Stimulated activated CD8-positive, alpha-beta memory T cell treated with anti-CD3 and anti-CD28 coated beads, Interleukin-4, amount 100 ng/mL, for 48 hours (primary cell): ENCODE measurements at regions not wholly inside any gene's neighbourhood (a gene's known extent, or its start where the extent isn't known, plus 50 kb on each side); places are given as distances from the start of the nearest gene placed in this dataset.

Source experiments
- DNase-seq: peaks from one replicate; pipeline ENCODE4 v3.0.0-alpha.2; 2020

DNA sequence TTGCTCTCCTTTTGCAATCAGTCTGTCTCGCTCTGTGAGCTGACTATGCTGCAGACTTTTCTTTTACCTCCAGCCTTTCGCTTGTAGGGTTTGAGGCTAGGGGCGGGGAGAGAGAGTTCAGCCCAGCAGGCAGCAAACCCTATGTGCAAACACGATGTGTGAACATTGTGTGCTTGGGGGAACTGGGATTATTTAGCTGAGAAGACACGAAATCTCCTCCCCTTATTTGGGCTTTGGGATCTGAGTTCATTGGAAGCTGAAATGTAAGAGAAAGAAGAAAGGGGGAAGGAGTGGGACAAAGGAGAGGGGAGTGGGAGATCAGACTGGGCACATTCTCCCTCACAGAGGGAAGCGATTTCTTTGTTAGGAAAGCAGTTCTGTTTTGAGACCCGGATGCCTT is 189.6 kb upstream of the TNP1 start:
- DNase-seq, result no peak

DNA sequence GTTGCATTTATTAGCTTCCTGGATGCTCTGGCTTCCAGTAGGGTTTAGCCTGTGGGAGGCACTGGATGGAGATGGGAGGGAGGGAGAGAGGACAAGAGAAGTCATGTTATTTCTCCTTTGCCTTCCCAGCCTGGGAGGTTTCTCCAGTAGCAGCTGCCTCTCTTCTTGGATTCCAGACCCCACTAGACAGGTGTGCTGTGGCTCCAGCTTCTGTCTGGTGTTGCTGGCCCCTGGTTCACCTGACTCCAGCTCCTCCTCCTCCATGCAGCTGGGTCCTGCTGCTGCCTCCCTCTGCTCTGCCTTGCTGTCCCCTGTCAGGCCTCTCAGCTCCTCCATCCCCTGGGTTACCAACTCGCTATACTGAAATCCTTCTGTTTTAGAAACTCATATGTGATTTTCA is 188.9 kb upstream of the TNP1 start:
- DNase-seq, result no peak

DNA sequence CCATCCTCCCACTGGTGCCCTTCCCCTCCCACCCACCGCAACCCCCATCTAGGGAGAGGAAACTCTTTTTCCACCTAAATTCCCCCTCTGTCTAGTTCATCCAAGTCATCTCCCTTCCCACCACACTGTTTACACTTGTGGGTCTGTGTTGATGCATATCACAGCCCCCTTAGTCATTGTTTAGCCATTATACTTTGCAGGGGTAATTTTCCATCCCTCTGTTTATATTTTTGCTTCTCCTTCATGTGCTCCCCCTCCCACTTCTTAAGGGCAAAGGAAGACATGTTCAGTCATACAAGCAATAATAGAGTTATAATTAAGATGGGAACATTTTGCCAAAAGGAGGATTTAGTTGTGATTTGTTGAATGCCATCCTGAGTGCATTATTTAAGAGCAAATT is 187.8 kb upstream of the TNP1 start:
- DNase-seq, result no peak

DNA sequence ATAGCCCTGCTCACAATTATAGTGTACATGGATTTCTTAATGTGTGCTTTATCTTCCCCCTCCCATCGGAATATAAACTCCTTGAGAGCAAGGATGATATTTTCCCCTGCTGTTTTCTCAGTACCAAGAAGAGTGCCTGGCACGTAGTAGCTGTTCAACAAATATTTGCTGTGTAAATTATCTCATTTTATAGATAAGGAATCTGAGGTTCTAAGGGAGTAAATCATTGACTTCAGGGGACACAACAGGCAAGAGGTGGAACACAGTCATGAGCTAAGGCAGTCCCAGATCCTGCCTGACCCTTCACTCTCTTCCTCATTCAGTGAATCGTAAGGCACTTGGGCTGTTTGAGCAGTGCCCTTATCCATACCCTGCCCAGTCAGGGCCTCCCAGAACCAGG is 187.3 kb upstream of the TNP1 start:
- DNase-seq, result no peak

DNA sequence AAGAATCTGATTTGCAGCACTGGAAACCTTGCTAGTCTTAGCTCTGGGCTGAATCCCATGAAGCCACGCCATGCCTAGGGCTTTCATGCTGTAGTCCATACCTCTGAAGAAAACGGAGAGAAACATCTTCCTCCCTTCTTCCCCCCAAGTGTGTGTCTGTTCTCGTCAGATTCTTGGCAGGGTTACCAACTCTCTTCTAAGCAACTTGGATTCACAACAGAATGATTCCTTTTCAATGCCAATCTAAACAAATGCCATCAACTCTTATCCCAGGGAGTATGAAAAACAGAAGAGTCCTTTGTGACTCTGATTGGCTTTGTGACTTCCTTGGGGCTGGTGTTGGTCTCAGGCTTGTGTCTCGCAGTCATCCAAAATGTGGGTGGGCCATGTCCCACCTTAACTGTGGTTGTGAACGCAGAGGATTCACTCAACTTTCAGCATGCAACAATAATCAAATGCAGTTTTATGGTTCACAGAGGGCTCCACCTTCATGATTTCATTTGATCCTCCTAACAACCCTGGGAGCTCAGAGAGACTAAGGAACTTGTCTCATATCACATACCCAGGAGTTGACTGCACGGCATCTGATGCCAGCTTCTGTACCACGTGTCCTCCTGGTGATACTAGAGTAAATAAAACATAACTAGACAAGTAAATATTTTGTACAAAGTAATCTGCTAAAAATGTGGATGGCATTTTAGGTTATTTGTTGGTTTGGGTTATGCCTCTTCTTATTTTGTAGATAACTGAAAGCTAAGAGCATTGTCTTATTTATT is 186.0 kb upstream of the TNP1 start:
- DNase-seq, result no peak

DNA sequence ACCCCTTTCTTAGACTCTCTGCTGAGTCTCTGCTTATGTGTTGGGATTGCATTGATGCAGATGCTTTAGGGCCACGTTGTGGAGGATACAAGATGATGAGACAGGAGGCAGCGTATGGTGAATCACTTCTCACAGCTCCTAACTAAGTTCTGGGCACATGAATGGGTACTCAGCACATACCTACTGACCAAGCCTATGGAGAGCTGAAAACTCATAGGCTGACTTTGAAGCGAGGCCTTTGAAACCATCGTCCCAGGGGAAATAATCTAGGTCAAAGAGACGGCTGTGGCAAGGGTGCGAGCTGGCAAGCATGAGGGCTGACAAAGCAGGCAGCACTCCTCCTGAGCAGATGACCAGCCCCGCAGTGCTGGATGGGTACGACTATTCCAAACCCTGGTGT is 180.2 kb upstream of the TNP1 start:
- DNase-seq, result no peak

DNA sequence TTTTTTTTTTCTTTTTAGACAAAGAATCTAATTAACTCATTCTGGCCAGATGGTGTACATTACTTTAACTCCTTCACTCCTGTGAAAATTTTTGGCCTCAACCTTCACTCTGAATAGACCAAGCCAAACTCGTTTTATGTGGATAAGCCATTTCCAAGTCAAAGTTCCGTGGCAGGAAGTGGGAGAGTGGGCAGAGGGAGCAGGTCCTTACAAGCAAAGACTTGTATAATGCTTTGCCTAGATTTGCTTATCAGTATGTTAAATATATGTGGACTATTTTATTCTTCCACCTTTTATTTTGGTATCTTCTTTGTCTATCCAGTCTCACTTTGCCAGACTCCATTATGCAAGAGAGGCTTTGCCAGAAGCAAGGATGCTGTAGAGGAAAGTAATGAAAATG is 178.1 kb upstream of the TNP1 start:
- DNase-seq, result no peak

DNA sequence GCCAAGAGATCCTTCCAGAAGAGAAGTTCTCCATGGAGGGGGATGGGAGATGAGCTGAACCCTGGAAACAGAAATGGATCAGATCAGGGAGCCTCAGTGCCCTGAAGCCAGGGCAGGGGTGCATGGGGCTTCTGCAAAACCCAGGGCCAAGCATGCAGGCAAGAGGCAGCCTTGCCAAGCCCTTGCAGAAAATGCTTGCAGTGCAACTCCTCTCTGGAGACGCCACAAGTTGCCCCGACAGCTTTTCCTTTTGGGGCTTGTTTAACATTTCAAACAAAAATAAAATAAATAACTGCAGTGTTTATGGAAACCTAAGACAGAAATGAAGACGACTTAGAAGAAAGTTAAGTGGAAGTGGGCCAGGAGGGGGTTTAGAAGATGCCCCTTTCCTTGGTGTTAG is 177.5 kb upstream of the TNP1 start:
- no peak for DNase-seq

DNA sequence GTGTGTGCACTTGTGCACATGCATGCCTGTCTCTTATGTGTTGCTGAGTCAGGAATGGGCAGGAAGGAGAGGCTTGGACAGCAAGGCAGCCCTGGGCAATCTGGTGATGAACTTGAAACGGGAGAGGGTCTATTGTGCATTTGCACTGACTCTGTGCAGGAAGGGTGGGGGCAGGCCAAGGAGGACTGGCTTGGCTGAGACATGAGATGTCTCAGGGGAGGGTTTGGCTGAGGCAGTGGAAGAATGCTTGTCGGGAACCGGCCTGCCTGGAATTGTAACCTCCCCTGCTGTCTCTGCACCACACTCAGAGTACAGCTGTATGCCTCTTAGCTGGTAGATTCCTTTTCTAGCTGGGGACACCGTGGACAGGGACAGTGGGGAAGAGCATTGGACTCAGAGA is 176.1 kb upstream of the TNP1 start:
- DNase-seq, result no peak

DNA sequence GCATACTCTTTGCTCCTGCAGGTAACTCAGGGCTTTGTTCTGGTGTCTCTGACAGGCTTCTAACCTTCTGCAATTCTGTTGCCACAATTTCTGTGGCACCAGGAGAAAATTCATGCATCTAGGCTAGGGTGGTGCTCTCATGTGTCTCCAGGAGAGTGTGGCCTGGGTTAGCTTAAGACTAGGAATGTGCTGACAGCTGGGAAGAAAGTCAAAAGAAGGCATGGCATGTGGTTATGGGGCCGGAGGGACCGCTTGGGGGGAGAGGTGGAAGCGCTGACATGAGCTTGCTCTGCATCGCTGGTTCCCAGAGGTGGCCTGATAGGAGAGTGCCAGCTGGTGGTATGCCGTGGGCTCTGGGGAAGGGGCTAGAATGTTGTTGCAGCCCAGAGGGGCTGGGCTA is 173.3 kb upstream of the TNP1 start:
- DNase-seq, result no peak

DNA sequence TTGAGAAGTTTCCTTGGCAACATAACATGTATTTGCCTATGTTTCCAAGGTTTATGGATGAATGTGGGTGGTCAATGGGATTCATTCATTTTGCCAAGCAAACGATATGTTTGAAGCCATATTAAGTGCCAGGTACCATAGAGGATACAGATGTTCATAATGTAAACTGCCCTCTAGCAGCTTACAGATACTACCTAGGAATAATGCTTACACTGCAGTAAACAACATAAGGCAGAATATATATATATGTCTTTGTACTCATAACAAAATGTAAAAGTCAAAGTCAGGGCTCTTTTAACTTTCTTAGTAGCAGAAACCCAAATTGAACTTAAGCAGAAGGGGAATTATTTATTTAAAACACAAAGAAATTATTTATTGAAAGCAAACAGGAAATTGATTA is 171.6 kb upstream of the TNP1 start:
- no peak for DNase-seq

DNA sequence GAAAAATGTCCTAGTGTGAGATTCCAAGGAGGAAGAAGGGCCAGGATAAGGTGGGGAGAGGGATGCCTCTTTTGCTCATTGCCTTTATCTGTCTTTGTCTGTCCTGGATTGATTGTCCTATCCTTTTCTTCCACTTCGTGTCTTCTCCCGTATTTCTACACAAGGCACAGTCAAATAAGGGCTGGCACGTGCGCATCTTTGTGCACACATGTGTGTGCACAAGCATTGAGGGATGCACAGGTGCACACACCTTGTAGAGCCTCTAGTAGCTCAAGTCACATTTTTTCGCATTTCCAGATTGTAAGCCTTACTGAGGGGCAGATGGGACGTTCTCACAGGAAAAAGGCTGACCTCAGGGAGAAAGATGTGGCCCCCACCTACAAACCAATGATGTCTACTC is 170.2 kb upstream of the TNP1 start:
- DNase-seq, result no peak

DNA sequence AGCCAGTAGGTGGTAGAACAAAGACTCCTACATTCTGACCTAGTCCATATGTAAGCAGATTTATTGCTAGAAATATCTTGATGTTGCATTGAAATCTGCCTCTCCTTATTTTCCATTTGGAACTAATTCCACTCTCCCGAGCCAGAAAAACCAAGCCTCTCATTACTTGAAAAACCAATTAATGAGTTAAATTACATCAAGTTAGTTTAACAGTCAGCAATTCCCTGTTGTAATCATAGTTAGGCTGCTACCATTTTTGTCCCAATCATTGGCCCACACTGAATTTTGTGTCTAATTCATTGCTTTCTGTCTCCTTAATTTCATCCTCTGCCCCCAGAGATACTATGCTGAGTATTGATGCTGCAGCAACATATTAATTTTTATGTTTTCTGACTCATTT is 168.3 kb upstream of the TNP1 start:
- DNase-seq, result no peak

DNA sequence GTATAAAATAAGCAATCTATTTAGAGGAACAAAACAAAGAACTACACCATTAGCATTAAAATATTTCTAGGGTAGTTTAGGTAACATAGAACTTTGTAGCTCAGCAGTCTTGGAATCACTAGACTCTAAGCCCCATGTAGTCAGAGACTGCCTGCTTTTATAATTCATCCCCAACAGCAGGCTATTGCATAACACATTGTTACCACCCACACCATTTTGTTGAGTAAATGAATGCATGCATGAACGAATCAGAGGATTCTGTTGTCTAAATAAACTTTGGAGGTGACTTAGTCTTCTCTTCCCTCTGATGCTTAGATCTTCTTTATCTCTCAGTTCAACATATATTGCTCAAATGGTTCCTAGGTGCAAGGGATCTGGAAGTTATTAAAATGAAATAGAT is 167.6 kb upstream of the TNP1 start:
- no peak for DNase-seq

DNA sequence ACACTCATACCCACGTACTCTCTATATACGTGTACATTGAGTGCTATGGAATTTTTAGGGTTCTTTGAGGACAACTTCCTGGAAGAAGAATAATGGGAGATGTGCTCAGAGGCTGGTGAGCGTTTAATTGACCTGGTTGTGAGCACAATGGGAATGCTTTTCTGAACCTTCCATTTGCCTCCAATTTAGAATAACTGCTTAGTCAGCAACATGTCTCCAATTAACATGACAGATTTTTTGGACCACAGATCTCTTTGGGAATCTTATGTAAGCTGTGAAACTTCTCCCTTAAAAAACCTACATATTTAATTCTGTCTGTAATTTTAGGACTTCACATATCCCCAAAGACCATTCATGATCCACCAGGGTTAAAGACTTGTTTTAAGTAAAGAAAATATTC is 166.7 kb upstream of the TNP1 start:
- no peak for DNase-seq

DNA sequence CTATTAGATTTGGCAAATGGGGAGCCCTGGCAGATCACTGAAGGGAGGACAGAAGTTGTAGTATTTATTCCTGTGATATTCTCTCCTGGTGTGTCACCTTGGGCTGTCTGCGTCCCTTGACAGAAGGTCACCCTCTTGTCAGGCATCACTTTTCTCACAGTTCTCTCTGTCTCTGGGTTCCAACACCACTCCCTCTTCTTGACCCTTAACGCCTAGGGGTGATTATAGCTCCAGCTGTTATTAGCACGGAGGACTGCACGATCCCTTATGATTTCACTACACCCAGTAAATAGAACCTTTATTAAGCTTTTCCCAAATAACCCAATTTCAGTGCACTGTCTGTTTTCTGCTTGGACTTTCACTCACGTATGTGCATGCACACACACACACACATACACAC is 166.3 kb upstream of the TNP1 start:
- no peak for DNase-seq

DNA sequence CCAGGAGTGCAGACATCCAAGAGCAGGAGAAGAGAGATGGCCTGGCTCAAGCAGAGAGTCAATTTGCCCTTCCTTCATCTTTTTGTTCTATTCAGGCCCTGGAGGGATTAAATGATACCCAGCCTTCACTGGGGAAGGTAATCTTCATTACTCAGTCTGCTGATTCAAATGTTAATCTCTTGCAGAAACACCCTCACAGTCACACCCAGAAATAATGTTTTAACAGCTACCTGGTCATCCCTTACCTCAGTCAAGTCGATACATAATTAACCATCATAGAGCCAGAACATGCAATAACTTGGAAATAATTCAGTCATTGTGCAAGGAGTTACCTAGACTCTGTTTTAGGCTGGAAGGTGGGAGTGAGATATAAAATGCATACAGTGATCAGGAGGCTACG is 163.7 kb upstream of the TNP1 start:
- no peak for DNase-seq

DNA sequence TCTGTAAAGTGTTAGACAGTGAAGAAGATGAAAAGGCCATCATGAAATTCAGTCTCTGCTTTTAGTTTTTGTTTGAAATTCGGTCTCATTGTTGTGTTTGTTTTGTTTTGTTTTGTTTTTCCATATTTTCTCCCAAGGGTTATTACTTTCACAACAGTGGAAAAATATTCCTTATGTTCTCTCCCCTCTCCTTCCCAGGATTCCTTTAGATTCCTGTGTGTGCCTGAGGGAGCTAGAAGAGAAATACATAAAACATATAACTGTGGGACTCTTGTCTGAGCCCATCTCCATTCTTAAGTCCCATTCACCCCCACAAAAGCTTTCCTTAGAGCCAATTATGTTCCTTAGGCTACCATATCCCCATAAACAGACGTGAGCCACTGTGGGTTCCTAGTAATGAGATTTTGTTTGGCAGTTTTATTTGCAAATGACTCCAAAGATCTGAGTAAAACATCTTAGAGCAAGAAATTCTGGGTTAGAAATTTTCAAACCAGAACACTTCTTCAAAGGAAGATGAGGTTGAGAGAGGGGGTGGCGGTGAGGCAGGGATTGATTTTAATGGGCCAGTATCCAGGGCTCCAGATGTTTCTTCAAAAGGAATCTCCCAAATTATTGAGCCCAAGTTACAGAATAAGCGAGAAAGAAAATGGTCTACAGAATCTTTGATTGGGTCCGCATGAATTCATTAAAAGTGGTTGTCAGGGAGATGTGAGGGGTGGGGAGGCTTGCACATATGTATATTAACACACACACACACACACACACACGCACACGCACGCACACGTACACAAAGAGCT is 157.8 kb upstream of the TNP1 start:
- no peak for DNase-seq

DNA sequence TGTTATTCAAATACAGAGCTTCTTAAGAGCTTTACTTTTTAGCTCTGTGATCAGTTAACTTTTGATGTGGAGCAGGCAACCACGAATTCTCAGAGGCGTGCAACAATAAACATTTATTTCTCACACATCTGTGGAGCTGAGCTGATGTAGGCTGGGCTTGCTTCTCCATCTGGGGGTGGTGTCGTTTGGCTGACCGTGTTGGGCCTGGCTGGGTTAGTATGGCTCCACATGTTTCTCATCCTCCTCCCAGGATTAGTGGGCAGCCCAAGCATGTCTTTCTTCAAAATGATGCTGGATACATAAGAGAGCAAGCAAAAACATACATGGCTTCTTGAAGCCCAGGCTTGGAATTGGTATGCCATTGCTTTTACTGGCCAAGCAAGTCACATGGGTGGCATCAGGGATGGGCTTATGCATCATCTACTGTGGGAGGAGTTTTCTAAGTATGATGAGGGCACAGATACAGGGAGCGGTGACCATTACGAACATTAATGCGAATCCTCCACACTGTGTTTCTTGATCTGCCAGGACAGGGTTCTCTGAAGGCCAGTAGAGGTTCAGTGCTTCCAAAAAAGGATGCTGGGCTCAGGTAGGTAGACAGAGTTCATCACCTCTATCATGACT is 157.0 kb upstream of the TNP1 start:
- DNase-seq, result no peak

DNA sequence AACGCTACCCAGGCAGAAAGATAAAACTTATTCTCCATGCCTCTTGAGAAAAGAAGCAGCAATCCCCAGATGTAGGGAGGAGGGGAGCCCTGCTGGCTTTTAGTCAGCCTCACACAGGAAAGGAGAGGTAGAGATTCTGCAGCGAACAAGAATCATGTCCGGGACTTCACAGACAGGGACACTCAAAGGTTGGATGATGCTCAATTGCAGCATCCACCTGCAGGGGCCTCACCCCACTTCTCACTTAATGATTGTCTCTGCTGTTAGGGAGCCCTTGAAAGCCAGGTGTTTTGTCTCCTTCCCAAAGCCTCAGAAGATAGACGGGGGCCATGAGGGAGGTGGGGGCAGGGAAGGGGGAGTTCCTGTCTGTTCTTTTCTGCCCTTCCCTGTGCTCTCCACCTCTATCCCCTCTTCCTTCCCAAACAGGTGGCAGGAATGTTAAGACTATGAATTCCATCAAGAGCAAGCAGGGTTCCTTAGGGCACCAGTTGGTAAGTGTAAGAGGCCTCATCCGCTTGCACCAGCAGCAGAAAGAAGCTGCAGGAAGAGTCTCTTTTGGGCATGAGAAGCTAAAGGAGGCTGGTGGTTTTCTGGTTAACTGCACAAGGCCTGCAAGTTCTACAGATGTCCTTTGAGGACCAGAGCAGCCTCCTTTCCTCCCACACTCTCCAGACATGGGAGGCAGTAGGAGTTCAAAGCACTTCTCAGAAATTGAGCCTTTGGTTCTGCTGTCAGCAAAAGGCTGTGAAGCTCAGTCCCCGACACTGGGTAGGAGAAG is 154.7 kb upstream of the TNP1 start:
- no peak for DNase-seq

DNA sequence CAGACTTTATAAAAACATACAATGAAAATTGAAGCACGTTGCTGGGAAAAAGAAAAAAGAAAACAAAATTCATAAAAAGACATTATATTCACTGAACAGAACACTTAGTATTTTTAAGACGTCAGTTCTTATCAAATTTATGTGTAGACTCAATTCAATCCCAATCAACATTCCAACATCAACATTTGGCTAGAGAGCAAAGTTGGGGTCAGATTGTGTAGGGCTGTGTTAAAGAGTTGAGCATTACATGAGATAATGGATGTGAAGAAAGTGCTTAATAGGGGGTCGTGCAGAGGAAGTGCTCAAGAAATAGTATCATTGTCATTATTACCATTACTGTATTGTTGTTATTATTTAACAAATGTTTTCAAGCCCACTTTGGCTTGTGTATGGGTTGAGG is 154.1 kb upstream of the TNP1 start:
- DNase-seq, result no peak

DNA sequence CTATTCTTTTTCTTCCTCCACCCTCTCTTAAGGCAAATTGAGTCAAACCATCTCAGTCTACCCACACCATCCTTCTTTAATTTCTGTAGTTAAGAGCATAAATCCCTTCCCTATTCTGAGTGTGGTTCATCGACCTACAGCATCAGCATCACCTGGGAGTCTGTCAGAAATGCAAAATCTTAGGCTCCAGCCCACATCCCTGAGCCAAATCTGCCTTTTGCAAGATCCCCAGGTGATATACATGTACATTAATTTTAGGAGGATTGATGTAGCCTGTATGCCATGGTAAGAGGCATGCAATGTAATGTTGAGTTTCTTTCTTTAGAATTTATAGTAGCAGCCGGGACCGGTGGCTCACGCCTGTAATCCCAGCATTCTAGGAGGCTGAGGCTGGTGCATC is 151.7 kb upstream of the TNP1 start:
- DNase-seq, result no peak

DNA sequence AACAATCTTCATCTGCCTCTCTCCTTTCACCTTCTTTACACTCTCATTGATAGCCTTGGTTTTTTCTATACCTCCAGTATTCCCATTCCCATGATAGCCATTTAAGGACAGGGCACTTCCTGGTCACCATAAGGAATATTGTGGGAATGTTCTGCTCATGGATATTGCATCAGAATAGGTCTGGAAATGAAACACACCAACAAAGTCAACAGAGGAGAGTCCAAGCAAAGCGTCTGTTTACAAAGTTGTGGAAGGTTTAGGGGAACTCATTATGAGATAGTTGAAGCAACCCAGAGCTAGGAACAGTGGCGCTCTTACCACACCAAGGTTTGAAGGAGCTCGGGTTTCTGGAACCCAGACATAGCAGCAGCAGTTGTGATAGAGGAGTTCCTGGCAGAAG is 150.3 kb upstream of the TNP1 start:
- DNase-seq, result no peak

DNA sequence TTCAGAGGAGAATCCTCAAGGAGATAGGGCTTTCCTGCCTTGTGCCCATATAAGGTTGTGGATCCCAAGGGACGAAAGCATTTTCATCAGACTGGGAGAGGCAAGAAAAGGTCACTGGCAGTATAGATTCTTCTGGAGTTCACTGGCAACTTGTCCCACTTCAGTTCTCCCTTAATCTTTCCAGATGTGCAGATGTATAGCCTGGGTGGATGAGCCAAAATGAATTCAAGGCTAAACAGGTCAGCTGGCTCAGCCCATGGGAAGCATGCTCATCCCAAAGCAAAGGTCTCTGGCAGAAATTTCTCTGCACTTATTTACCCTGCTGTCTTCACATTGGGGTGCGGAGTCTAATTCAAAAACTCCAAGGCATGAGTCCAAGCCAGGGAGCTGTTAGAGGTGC is 148.9 kb upstream of the TNP1 start:
- no peak for DNase-seq
